Esophagus squamous epithelium (tissue), 5 donors: ENCODE measurements at regions not wholly inside any gene's neighbourhood (a gene's known extent, or its start where the extent isn't known, plus 50 kb on each side); places are given as distances from the start of the nearest gene placed in this dataset.
A peak's percentile ranks its signal among the peaks of the same experiment; 100 is the strongest.

Experiments used
- DNase-seq: peaks from one replicate; lab custom pipeline; 2025; lab: John Stamatoyannopoulos, UW
- H3K27ac ChIP-seq, 4 donors: fragments of 200-600 bp; sonication (generic); one replicate each; pipeline ENCODE4 v1.5.1; 2016 to 2019; ENCODE audit warnings: mild to moderate bottlenecking in 1 of 4
- H3K27me3 ChIP-seq, 4 donors: fragments of 200-600 bp; sonication (generic); 1 replicate in 3 of 4; 2 replicates in 1 of 4; pipeline versions ENCODE4 v1.5.1 to v1.6.0; 2017 to 2021; ENCODE audit warnings: antibody characterized with exemption in 1 of 4
- H3K36me3 ChIP-seq, 3 donors: fragments of 200-600 bp; sonication (generic); one replicate each; pipeline ENCODE4 v1.5.1; 2016 to 2019
- H3K4me1 ChIP-seq, 3 donors: fragments of 200-600 bp; sonication (generic); one replicate each; pipeline ENCODE4 v1.5.1; 2017 to 2019
- H3K4me3 ChIP-seq, 4 donors: fragments of 200-600 bp; sonication (generic); 1 replicate in 3 of 4; 2 replicates in 1 of 4; pipeline ENCODE4 v1.5.1; 2016 to 2019; ENCODE audit warnings: mild to moderate bottlenecking in 2 of 4, moderate library complexity in 1 of 4
- H3K9me3 ChIP-seq, 3 donors: fragments of 200-600 bp; sonication (generic); one replicate each; pipeline ENCODE4 v1.5.1; 2016 to 2019
- CTCF ChIP-seq, 6 experiments: fragments of 450-650 bp in 4 of 6; fragments of 200-600 bp in 2 of 6; sonication (generic) in 2 of 6; IDR thresholded peaks; one replicate each; pipeline ENCODE4 v1.5.1; 2016 to 2019; ENCODE audit warnings: antibody characterized with exemption in 6 of 6, mild to moderate bottlenecking in 4 of 6, moderate library complexity in 4 of 6
- POLR2A ChIP-seq, 4 donors: fragments of 450-650 bp; IDR thresholded peaks; one replicate each; pipeline ENCODE4 v1.6.1; 2017; ENCODE audit warnings: antibody characterized with exemption in 4 of 4, mild to moderate bottlenecking in 4 of 4, moderate library complexity in 3 of 4
- WGBS, 2 donors: methylation state at CpG; one replicate each; pipeline ENCODE4 v1.1.5; 2018; 5-methylcytosine and 5-hydroxymethylcytosine counted together
- intact Hi-C: fragments of 100-400 bp; cut with DNase I; formaldehyde crosslinking; loops from one replicate; pipeline ENCODE4 v1.15.0; 2022
- donor health status: DM: yes; HTN: yes; CAD: no.

- intact Hi-C loops: no loop called here
- H3K4me3 ChIP-seq: no peak overlapping the region
- peaks cover 0 to 20% (median 0%) of the 10 kb centered on the region in 4 donors for H3K27me3 ChIP-seq
- 95 to 98% methylated on average over 4 of the region's 9 CpGs for WGBS, 2 donors
- TF ChIP-seq CTCF (IDR thresholded peaks at IDR 0.05) (no peak), POLR2A (IDR thresholded peaks at IDR 0.05) (no peak)
- H3K4me1 ChIP-seq: no peaks in the 10 kb centered on the region
- no peaks in the 10 kb centered on the region for H3K36me3 ChIP-seq
- H3K9me3 ChIP-seq: peaks cover 0 to 8% (median 7%) of the 10 kb centered on the region in 3 donors
- no peak for DNase-seq
- H3K27ac ChIP-seq: no peak overlapping the region
Observed at GRCh38 chr2:172162739-172163336, 60.1 kb upstream of the DLX2 start.

GRCh38 chr2:172168917-172169346 lies 66.2 kb upstream of the DLX2 start:
- DNase-seq: no peak
- H3K27ac ChIP-seq: peak overlapping the region in 2 of 4 donors; percentile 28 to 36
- intact Hi-C loops: no loop called here
- WGBS, 2 donors: 36 to 49% methylated on average over 3 of the region's 3 CpGs
- H3K9me3 ChIP-seq: no peaks in the 10 kb centered on the region
- H3K4me1 ChIP-seq: peaks cover 7 to 48% (median 14%) of the 10 kb centered on the region in 3 donors
- no peaks in the 10 kb centered on the region for H3K36me3 ChIP-seq
- no peak overlapping the region for H3K4me3 ChIP-seq
- peaks cover 0 to 14% (median 4%) of the 10 kb centered on the region in 4 donors for H3K27me3 ChIP-seq
- TF ChIP-seq POLR2A (IDR thresholded peaks at IDR 0.05) (no peak), CTCF (IDR thresholded peaks at IDR 0.05) (no peak)

GRCh38 chr2:172169611-172170010 lies 66.9 kb upstream of the DLX2 start:
- Histone ChIP-seq H3K4me1 (peaks cover 7 to 48% (median 14%) of the 10 kb centered on the region in 3 donors), H3K9me3 (no peaks in the 10 kb centered on the region), H3K4me3 (no peak overlapping the region), H3K36me3 (no peaks in the 10 kb centered on the region), H3K27ac (peak overlapping the region in 2 of 4 donors; percentile 28 to 36), H3K27me3 (peaks cover 0 to 12% (median 4%) of the 10 kb centered on the region in 4 donors)
- intact Hi-C loops: loop anchor here (5.0 kb wide), 1 partner anchor 293 kb away; no protein-coding TSS in a partner anchor
- no peak for DNase-seq
- TF ChIP-seq POLR2A (IDR thresholded peaks at IDR 0.05) (no peak), CTCF (IDR thresholded peaks at IDR 0.05) (no peak)

GRCh38 chr2:172172513-172173173 lies 69.9 kb upstream of the DLX2 start:
- no peak for DNase-seq
- Histone ChIP-seq H3K4me3 (peak overlapping the region; percentile 45 to 80 (median 56)), H3K27me3 (peaks cover 0 to 12% (median 4%) of the 10 kb centered on the region in 4 donors), H3K9me3 (no peaks in the 10 kb centered on the region), H3K36me3 (no peaks in the 10 kb centered on the region), H3K4me1 (peaks cover 7 to 48% (median 14%) of the 10 kb centered on the region in 3 donors), H3K27ac (peak overlapping the region; percentile 49 to 80 (median 70))
- WGBS, 2 donors: 1% methylated on average over 12 to 15 of the region's 58 CpGs
- intact Hi-C loops: loop anchor here (5.0 kb wide), 1 partner anchor 290 kb away; no protein-coding TSS in a partner anchor
- peak; percentile 31 to 89 (median 80) for TF ChIP-seq CTCF (IDR thresholded peaks at IDR 0.05)
- no peak for TF ChIP-seq POLR2A (IDR thresholded peaks at IDR 0.05)

- no peak for DNase-seq
- peak overlapping the region in 2 of 4 donors; percentile 62 to 80 for H3K27ac ChIP-seq
- H3K36me3 ChIP-seq: no peaks in the 10 kb centered on the region
- intact Hi-C loops: loop anchor here (5.0 kb wide), 1 partner anchor 289 kb away; no protein-coding TSS in a partner anchor
- H3K4me1 ChIP-seq: peaks cover 7 to 51% (median 14%) of the 10 kb centered on the region in 3 donors
- peak overlapping the region in 2 of 4 donors; percentile 45 to 58 for H3K4me3 ChIP-seq
- 85 to 90% methylated on average over 8 of the region's 8 CpGs for WGBS, 2 donors
- peaks cover 0 to 12% (median 4%) of the 10 kb centered on the region in 4 donors for H3K27me3 ChIP-seq
- TF ChIP-seq POLR2A (IDR thresholded peaks at IDR 0.05) (no peak), CTCF (IDR thresholded peaks at IDR 0.05) (no peak)
- H3K9me3 ChIP-seq: no peaks in the 10 kb centered on the region
Observed at GRCh38 chr2:172173174-172173706, 70.5 kb upstream of the DLX2 start.
